Esophagus squamous epithelium (tissue), 5 donors: ENCODE measurements at regions not wholly inside any gene's neighbourhood (a gene's known extent, or its start where the extent isn't known, plus 50 kb on each side); places are given as distances from the start of the nearest gene placed in this dataset.

Experiments used
- DNase-seq: peaks from one replicate; lab custom pipeline; 2025; lab: John Stamatoyannopoulos, UW
- H3K27ac ChIP-seq, 4 donors: fragments of 200-600 bp; sonication (generic); one replicate each; pipeline ENCODE4 v1.5.1; 2016 to 2019; ENCODE audit warnings: mild to moderate bottlenecking in 1 of 4
- H3K27me3 ChIP-seq, 4 donors: fragments of 200-600 bp; sonication (generic); 1 replicate in 3 of 4; 2 replicates in 1 of 4; pipeline versions ENCODE4 v1.5.1 to v1.6.0; 2017 to 2021; ENCODE audit warnings: antibody characterized with exemption in 1 of 4
- H3K36me3 ChIP-seq, 3 donors: fragments of 200-600 bp; sonication (generic); one replicate each; pipeline ENCODE4 v1.5.1; 2016 to 2019
- H3K4me1 ChIP-seq, 3 donors: fragments of 200-600 bp; sonication (generic); one replicate each; pipeline ENCODE4 v1.5.1; 2017 to 2019
- H3K4me3 ChIP-seq, 4 donors: fragments of 200-600 bp; sonication (generic); 1 replicate in 3 of 4; 2 replicates in 1 of 4; pipeline ENCODE4 v1.5.1; 2016 to 2019; ENCODE audit warnings: mild to moderate bottlenecking in 2 of 4, moderate library complexity in 1 of 4
- H3K9me3 ChIP-seq, 3 donors: fragments of 200-600 bp; sonication (generic); one replicate each; pipeline ENCODE4 v1.5.1; 2016 to 2019
- CTCF ChIP-seq, 6 experiments: fragments of 450-650 bp in 4 of 6; fragments of 200-600 bp in 2 of 6; sonication (generic) in 2 of 6; IDR thresholded peaks; one replicate each; pipeline ENCODE4 v1.5.1; 2016 to 2019; ENCODE audit warnings: antibody characterized with exemption in 6 of 6, mild to moderate bottlenecking in 4 of 6, moderate library complexity in 4 of 6
- POLR2A ChIP-seq, 4 donors: fragments of 450-650 bp; IDR thresholded peaks; one replicate each; pipeline ENCODE4 v1.6.1; 2017; ENCODE audit warnings: antibody characterized with exemption in 4 of 4, mild to moderate bottlenecking in 4 of 4, moderate library complexity in 3 of 4
- WGBS, 2 donors: methylation state at CpG; one replicate each; pipeline ENCODE4 v1.1.5; 2018; 5-methylcytosine and 5-hydroxymethylcytosine counted together
- intact Hi-C: fragments of 100-400 bp; cut with DNase I; formaldehyde crosslinking; loops from one replicate; pipeline ENCODE4 v1.15.0; 2022
- donor health status: DM: yes; HTN: yes; CAD: no.

GRCh38 chr3:124442463-124442862 is 287.8 kb upstream of the UMPS start:
- Histone ChIP-seq H3K36me3 (no peaks in the 10 kb centered on the region), H3K27ac (no peak overlapping the region), H3K9me3 (no peaks in the 10 kb centered on the region), H3K27me3 (no peaks in the 10 kb centered on the region), H3K4me3 (no peak overlapping the region), H3K4me1 (no peaks in the 10 kb centered on the region)
- TF ChIP-seq CTCF (IDR thresholded peaks at IDR 0.05) (no peak), POLR2A (IDR thresholded peaks at IDR 0.05) (no peak)
- WGBS, 2 donors = 76 to 80% methylated on average over 2 of the region's 2 CpGs
- no peak for DNase-seq
- intact Hi-C loops = no loop called here

GRCh38 chr3:124443446-124443845 is 286.8 kb upstream of the UMPS start:
- intact Hi-C loops = no loop called here
- Histone ChIP-seq H3K27me3 (no peaks in the 10 kb centered on the region), H3K9me3 (no peaks in the 10 kb centered on the region), H3K27ac (no peak overlapping the region), H3K36me3 (no peaks in the 10 kb centered on the region), H3K4me3 (no peak overlapping the region), H3K4me1 (no peaks in the 10 kb centered on the region)
- TF ChIP-seq CTCF (IDR thresholded peaks at IDR 0.05) = no peak
- DNase-seq = no peak
- WGBS, 2 donors = 100% methylated on average over 1 of the region's 1 CpG; no CpG with 5 or more reads in 1 of the 2 donors

- TF ChIP-seq CTCF (IDR thresholded peaks at IDR 0.05) = no peak
- TF ChIP-seq POLR2A (IDR thresholded peaks at IDR 0.05) = no peak
- 67% methylated on average over 2 of the region's 2 CpGs; no CpG with 5 or more reads in 1 of the 2 donors for WGBS, 2 donors
- no peaks in the 10 kb centered on the region for H3K36me3 ChIP-seq
- no peak for DNase-seq
- H3K9me3 ChIP-seq = no peaks in the 10 kb centered on the region
- no peaks in the 10 kb centered on the region for H3K27me3 ChIP-seq
- no peaks in the 10 kb centered on the region for H3K4me1 ChIP-seq
- intact Hi-C loops = no loop called here
- H3K4me3 ChIP-seq = no peak overlapping the region
- no peak overlapping the region for H3K27ac ChIP-seq
Observed at GRCh38 chr3:124444075-124444474, 286.2 kb upstream of the UMPS start.

- no peaks in the 10 kb centered on the region for H3K4me1 ChIP-seq
- no peak overlapping the region for H3K4me3 ChIP-seq
- WGBS, 2 donors = 91 to 92% methylated on average over 3 of the region's 3 CpGs
- DNase-seq = no peak
- H3K36me3 ChIP-seq = no peaks in the 10 kb centered on the region
- no peak overlapping the region for H3K27ac ChIP-seq
- intact Hi-C loops = no loop called here
- TF ChIP-seq CTCF (IDR thresholded peaks at IDR 0.05) = no peak
- no peak for TF ChIP-seq POLR2A (IDR thresholded peaks at IDR 0.05)
- H3K27me3 ChIP-seq = no peaks in the 10 kb centered on the region
- no peaks in the 10 kb centered on the region for H3K9me3 ChIP-seq
Observed at GRCh38 chr3:124444896-124445295, 285.4 kb upstream of the UMPS start.

- TF ChIP-seq POLR2A (IDR thresholded peaks at IDR 0.05) (no peak), CTCF (IDR thresholded peaks at IDR 0.05) (no peak)
- intact Hi-C loops = no loop called here
- no peak overlapping the region for H3K27ac ChIP-seq
- WGBS, 2 donors = 85 to 92% methylated on average over 2 of the region's 2 CpGs
- DNase-seq = no peak
- H3K4me1 ChIP-seq = no peaks in the 10 kb centered on the region
- H3K9me3 ChIP-seq = no peaks in the 10 kb centered on the region
- H3K4me3 ChIP-seq = no peak overlapping the region
- no peaks in the 10 kb centered on the region for H3K36me3 ChIP-seq
- H3K27me3 ChIP-seq = no peaks in the 10 kb centered on the region
Observed at GRCh38 chr3:124447845-124448244, 282.4 kb upstream of the UMPS start.
